ENCODE measurements at regions not wholly inside any gene's neighbourhood (a gene's known extent, or its start where the extent isn't known, plus 50 kb on each side); places are given as distances from the start of the nearest gene placed in this dataset.
A peak's percentile ranks its signal among the peaks of the same experiment; 100 is the strongest.
"Not testable (repeated sequence)": the region's sequence is repeated elsewhere in the genome, so short reads cannot be mapped to it uniquely, and the experiment has no call there.

DNA sequence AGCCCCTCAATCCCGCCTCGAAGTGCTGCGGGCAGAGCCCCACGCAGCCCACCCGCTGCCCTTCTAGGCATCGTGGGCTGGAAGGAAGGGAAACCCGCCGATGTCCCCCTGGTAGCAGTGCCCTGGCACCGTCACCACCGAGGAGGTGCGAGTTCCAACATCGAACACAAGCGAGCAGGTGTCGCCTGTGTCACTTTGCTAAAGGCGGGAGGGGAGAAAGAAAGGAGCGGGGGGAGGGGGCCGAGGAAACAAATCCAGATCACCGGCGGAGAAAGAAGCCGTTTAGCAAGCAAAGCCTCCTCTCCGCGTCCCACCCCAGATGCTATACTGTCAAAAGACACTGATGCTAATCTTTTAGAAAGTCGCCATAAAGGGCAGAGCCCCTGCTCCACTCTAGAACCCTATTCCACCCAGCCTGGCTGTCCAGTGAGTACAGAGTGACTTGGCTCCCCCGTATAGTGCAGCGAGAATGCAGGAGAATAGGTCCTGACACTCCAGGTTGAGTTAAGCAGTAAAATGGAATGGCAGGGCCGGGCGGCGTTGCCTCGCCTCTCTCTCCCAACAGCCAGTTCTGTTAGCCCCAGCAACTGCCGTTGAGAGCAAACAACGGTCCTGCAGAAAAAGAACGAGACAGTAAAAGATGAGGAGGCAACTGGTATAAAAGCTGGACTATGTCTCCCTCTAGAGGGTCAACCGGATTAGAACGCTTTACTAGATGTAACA is 67.9 kb upstream of the USP15 start:
- ATAC-seq (peak; percentile 98), DNase-seq (ENCODE audit: low spot score) (peak; percentile 61)

DNA sequence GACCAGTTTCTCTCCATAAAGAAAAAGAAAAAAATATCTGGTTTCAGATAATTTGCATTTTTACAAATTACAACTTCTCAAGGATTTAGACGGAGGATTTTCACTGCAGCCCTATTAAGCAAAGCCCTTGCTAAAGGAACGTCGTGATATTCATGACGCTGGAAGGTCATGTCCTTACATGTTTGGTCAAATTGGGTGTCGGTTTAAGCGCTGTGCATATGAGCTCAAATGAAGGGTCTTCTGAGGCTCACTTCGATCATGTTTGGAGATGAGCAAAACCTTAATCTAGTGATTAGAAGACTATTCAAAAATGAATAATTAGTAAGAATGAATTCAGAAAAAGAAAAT is 67.3 kb upstream of the USP15 start:
- DNase-seq (ENCODE audit: low spot score), result no peak
- peak; percentile 19 for ATAC-seq

DNA sequence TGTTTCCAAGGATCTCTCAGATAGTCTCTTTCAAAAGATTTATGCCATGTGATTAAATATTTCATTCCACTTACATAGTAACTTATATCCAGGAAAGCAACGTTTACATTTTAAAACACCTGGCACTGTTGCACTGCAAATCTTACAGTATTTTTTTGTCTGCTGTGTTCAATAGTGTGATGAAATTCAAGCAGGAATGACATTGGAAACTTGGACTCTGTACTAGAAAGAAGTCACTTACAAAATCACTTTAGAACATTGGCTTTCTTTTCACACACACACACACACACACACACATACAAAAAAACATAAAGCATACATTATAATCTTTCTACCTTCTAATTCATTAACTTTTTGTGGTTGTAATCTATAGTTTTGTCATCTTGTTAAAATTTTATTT is 66.2 kb upstream of the USP15 start:
- ATAC-seq, result peak; percentile 61
- DNase-seq (ENCODE audit: low spot score), result no peak

DNA sequence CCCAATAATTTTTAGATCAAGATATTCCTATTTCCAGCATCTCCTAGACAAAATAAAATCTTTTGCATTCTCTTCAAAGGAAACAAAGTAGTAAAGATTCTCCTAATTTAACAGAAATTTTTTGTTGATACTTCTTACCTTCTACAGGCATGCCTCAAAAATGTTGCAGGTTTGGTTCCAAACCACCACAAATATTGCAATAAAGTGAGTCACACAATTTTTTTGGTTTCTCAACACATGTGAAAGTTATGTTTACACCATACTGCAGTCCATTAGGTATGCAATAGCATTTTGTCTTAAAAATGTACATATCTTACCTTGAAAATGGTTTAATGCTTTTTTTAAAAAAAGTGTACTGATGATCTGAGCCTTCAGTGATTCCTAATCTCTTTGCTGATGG is 65.6 kb upstream of the USP15 start:
- no peak for ATAC-seq
- no peak for DNase-seq (ENCODE audit: low spot score)

DNA sequence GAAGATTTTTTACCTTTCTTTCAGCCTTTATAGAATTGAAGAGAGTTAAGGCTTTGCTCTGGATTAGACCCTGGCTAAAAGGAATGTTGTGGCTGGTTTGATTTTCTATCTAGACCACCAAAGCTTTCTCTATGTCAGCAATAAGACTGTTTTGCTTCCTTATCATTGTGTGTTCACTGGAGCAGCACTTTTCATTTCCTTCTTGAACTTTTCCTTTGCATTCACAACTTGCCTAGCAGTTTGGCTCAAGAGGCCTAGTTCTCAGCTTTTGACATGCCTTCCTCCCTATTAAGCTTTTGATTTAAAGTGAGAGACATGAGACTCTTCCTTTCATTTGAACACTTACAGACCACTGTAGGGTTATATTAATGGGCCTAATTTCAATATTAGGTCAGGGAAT is 64.1 kb upstream of the USP15 start:
- DNase-seq (ENCODE audit: low spot score) (no peak), ATAC-seq (no peak)

GRCh38 chr12:62202861-62203260 is 57.3 kb upstream of the USP15 start:
- not testable (repeated sequence) for DNase-seq (ENCODE audit: low spot score); ATAC-seq

GRCh38 chr12:62205346-62205745 is 54.9 kb upstream of the USP15 start:
- DNase-seq (ENCODE audit: low spot score) (no peak), ATAC-seq (peak; percentile 31)

DNA sequence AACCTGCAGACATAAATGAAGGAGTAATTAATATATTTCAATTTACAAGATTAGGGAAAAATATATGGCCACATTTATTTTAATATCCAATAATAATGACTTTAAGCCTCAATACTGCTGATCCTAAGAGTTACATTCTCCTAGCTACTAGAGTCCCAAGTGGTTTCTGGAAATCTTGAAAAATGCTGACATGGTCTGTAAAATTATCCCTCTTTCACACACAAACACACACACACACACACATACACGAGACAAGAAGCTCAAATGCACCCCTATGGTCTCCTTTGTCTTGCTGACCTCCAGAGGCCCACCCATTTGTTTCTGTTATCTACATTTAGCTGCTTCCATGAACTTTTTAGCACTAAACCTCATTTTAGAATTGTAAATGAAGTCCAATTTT is 53.0 kb upstream of the USP15 start:
- DNase-seq (ENCODE audit: low spot score) (no peak), ATAC-seq (no peak)

All from left lobe of liver (tissue), 2 donors.